CD14-positive monocyte (primary cell): ENCODE measurements at regions not wholly inside any gene's neighbourhood (a gene's known extent, or its start where the extent isn't known, plus 50 kb on each side); places are given as distances from the start of the nearest gene placed in this dataset.

Source experiments
- DNase-seq, 3 donors: peaks; one replicate each; pipeline ENCODE4 v3.0.0-alpha.2; 2011 to 2022
- H2AFZ ChIP-seq: 2 replicates; pipeline ENCODE4 v1.6.0; 2012; ENCODE audit warnings: mild to moderate bottlenecking, low read depth, low read length, inconsistent platforms; ENCODE audit not compliant: insufficient read depth, poor library complexity, severe bottlenecking
- H3K27ac ChIP-seq, 2 donors: 1 replicate in 1 of 2; 2 replicates in 1 of 2; pipeline ENCODE4 v1.5.1; 2012 to 2013; ENCODE audit warnings: low read length in 2 of 2, control low read depth in 1 of 2, inconsistent platforms in 1 of 2, low read depth in 1 of 2, mild to moderate bottlenecking in 1 of 2
- H3K27me3 ChIP-seq, 2 donors: one replicate each; pipeline versions ENCODE4 v1.6.0 to v1.6.1; 2011 to 2013; ENCODE audit warnings: low read length in 2 of 2; ENCODE audit not compliant: control insufficient read depth in 2 of 2, insufficient read depth in 2 of 2
- H3K36me3 ChIP-seq, 2 donors: replicated peaks in 1 of 2; 1 replicate in 1 of 2; 2 replicates in 1 of 2; pipeline versions ENCODE4 v1.5.1 to v1.6.1; 2012 to 2013; ENCODE audit warnings: low read length in 2 of 2, control low read depth in 1 of 2, inconsistent platforms in 1 of 2, mild to moderate bottlenecking in 1 of 2; ENCODE audit not compliant: insufficient read depth in 2 of 2, control insufficient read depth in 1 of 2
- H3K4me1 ChIP-seq, 2 donors: 1 replicate in 1 of 2; 2 replicates in 1 of 2; pipeline versions ENCODE4 v1.5.1 to v1.6.1; 2012 to 2013; ENCODE audit warnings: low read length in 2 of 2, control low read depth in 1 of 2, inconsistent platforms in 1 of 2, mild to moderate bottlenecking in 1 of 2, moderate library complexity in 1 of 2; ENCODE audit not compliant: insufficient read depth in 2 of 2, control insufficient read depth in 1 of 2
- H3K4me2 ChIP-seq: replicated peaks from 2 replicates; pipeline ENCODE3; 2012; ENCODE audit warnings: low read length, moderate library complexity, mild to moderate bottlenecking; ENCODE audit not compliant: poor library complexity, severe bottlenecking; ENCODE audit errors: extremely low read depth
- H3K4me3 ChIP-seq, 3 experiments: fragments of 200-600 bp in 1 of 3; sonication (generic) in 1 of 3; replicated peaks in 1 of 3; 1 replicate in 2 of 3; 2 replicates in 1 of 3; pipeline ENCODE4 v1.5.1; 2011 to 2013; ENCODE audit warnings: low read length in 3 of 3, mild to moderate bottlenecking in 3 of 3, control low read depth in 2 of 3, low read depth in 2 of 3, inconsistent platforms in 1 of 3, moderate library complexity in 1 of 3
- H3K79me2 ChIP-seq: 2 replicates; pipeline ENCODE4 v1.6.0; 2012; ENCODE audit warnings: mild to moderate bottlenecking, control low read depth, inconsistent platforms, low read length, moderate library complexity; ENCODE audit not compliant: insufficient read depth
- H3K9ac ChIP-seq: 2 replicates; pipeline ENCODE4 v1.6.0; 2017; ENCODE audit warnings: low read length, mild to moderate bottlenecking; ENCODE audit not compliant: insufficient read depth, poor library complexity, severe bottlenecking
- H3K9me3 ChIP-seq, 2 donors: replicated peaks in 1 of 2; 1 replicate in 1 of 2; 2 replicates in 1 of 2; pipeline versions ENCODE4 v1.5.1 to v1.6.1; 2012 to 2013; ENCODE audit warnings: low read length in 2 of 2, control low read depth in 1 of 2; ENCODE audit not compliant: control insufficient read depth in 1 of 2, insufficient read depth in 1 of 2
- H4K20me1 ChIP-seq: 2 replicates; pipeline ENCODE4 v1.6.0; 2012; ENCODE audit warnings: mild to moderate bottlenecking, low read length, control low read depth, moderate library complexity; ENCODE audit not compliant: insufficient read depth
- H3K27ac Mint-ChIP-seq, 7 donors: one replicate each; pipeline ENCODE4 v1.8.0; 2020; ENCODE audit warnings: mild to moderate bottlenecking in 7 of 7, mixed read lengths in 7 of 7, moderate library complexity in 6 of 7, inconsistent platforms in 2 of 7
- H3K27me3 Mint-ChIP-seq, 3 donors: one replicate each; pipeline ENCODE4 v1.8.0; 2021 to 2022; ENCODE audit warnings: low read depth in 3 of 3, mild to moderate bottlenecking in 3 of 3, mixed read lengths in 3 of 3, moderate library complexity in 3 of 3, inconsistent platforms in 1 of 3
- H3K36me3 Mint-ChIP-seq, 2 donors: one replicate each; pipeline ENCODE4 v1.8.0; 2020; ENCODE audit warnings: mixed read lengths in 2 of 2, inconsistent platforms in 1 of 2, mild to moderate bottlenecking in 1 of 2
- H3K4me1 Mint-ChIP-seq: one replicate; pipeline ENCODE4 v1.8.0; 2020; ENCODE audit warnings: mild to moderate bottlenecking, mixed read lengths
- H3K4me3 Mint-ChIP-seq, 2 donors: one replicate each; pipeline ENCODE4 v1.8.0; 2020; ENCODE audit warnings: mild to moderate bottlenecking in 2 of 2, mixed read lengths in 2 of 2, moderate library complexity in 1 of 2
- H3K9me3 Mint-ChIP-seq, 7 donors: one replicate each; pipeline ENCODE4 v1.8.0; 2020 to 2022; ENCODE audit warnings: mixed read lengths in 7 of 7, mild to moderate bottlenecking in 6 of 7, moderate library complexity in 6 of 7, inconsistent platforms in 2 of 7
- WGBS: methylation state at CpG from one replicate; pipeline ENCODE4 v1.1.5; 2013; ENCODE audit warnings: missing lambda C conversion rate; ENCODE audit not compliant: insufficient coverage; 5-methylcytosine and 5-hydroxymethylcytosine counted together
- intact Hi-C, 2 donors: fragments of 100-400 bp; cut with micrococcal nuclease; formaldehyde crosslinking; loops; one replicate each; pipeline versions ENCODE4 v1.15.0 to v1.15.1; 2023
- TF ChIP-seq, protein P1 (sequence below): fragments of 200-600 bp; IDR thresholded peaks from one replicate; pipeline ENCODE4 v1.8.0; 2022; ENCODE audit warnings: antibody characterized with exemption, mild to moderate bottlenecking

DNA sequence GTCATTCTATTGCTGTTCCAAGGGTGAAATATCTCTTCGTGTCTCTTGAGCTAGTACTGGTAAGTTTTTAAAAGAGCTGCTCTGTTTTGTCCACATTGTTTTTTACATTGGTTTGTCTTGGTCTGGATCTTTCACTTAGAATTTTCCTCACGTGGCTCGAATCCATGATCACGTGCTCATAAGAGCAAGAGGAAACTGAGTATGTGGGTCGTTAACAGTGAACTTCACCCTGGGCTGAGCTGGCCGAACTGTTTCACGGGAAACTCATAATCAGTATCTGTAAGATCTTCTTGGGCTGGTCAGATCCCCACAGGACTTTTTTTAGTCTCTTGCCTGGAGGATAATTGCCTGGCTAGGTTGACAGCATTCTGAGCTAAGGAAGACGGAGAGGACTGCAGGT lies 77.8 kb upstream of the HELT start:
- 98% methylated on average over 6 of the region's 8 CpGs for WGBS
- peaks cover 0 to 9% (median 0%) of the 10 kb centered on the region in 7 donors for H3K9me3 Mint-ChIP-seq
- TF ChIP-seq, protein P1, sequence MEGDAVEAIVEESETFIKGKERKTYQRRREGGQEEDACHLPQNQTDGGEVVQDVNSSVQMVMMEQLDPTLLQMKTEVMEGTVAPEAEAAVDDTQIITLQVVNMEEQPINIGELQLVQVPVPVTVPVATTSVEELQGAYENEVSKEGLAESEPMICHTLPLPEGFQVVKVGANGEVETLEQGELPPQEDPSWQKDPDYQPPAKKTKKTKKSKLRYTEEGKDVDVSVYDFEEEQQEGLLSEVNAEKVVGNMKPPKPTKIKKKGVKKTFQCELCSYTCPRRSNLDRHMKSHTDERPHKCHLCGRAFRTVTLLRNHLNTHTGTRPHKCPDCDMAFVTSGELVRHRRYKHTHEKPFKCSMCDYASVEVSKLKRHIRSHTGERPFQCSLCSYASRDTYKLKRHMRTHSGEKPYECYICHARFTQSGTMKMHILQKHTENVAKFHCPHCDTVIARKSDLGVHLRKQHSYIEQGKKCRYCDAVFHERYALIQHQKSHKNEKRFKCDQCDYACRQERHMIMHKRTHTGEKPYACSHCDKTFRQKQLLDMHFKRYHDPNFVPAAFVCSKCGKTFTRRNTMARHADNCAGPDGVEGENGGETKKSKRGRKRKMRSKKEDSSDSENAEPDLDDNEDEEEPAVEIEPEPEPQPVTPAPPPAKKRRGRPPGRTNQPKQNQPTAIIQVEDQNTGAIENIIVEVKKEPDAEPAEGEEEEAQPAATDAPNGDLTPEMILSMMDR, result no peak
- H3K27ac Mint-ChIP-seq, result no peak overlapping the region
- H3K4me2 ChIP-seq, result no peak overlapping the region
- no peaks in the 10 kb centered on the region for H3K36me3 Mint-ChIP-seq
- no peaks in the 10 kb centered on the region for H3K9me3 ChIP-seq
- no peaks in the 10 kb centered on the region for H3K4me1 Mint-ChIP-seq
- intact Hi-C loops, result no loop called here
- peaks cover 0 to 2% (median 0%) of the 10 kb centered on the region in 3 donors for H3K27me3 Mint-ChIP-seq
- no peaks in the 10 kb centered on the region for H3K79me2 ChIP-seq
- H3K4me1 ChIP-seq, result no peaks in the 10 kb centered on the region
- no peaks in the 10 kb centered on the region for H3K27me3 ChIP-seq
- H3K27ac ChIP-seq, result no peak overlapping the region
- H3K36me3 ChIP-seq, result no peaks in the 10 kb centered on the region
- no peak overlapping the region for H3K4me3 Mint-ChIP-seq
- no peak overlapping the region for H3K4me3 ChIP-seq
- DNase-seq, result no peak
- H4K20me1 ChIP-seq, result no peaks in the 10 kb centered on the region
- H2AFZ ChIP-seq, result no peak overlapping the region
- H3K9ac ChIP-seq, result no peak overlapping the region

DNA sequence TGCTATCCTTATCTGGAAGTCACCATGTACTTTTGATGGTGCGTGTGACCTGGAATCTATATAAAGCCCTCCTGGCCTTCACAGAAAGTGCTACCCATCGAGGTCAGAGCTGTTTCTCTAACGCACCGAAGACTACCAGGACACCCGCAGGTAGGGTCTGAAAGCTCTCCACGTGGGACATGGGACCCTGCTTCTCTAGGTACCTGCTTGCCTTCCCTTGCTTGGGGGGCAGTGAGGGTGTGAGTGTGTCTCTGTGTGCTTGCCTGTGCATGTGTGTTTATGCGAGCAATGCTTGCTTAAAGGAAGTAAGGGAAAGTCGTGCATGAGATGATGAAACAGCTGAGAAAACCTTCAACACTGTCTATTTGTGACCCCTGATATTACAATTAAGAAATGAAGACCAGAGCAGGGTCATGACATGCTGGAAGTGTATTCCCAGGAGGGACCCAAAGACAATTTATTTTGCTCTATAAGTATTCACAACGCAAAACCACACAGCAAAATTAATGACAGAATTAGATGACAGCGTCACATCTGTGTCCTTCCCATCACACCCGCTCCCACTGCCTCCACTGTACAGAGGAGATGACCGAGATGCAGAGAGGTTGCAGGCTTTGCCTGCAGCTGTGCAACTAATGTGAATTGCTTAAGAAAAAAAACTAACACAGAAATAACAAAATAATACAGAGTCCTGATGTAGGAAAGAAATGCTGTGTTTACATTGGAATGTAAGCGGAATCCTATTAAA lies 76.4 kb upstream of the HELT start:
- Histone ChIP-seq H3K4me1 (no peaks in the 10 kb centered on the region), H3K4me2 (no peak overlapping the region), H3K27ac (no peak overlapping the region), H3K36me3 (no peaks in the 10 kb centered on the region), H3K9me3 (no peaks in the 10 kb centered on the region), H2AFZ (no peak overlapping the region), H3K79me2 (no peaks in the 10 kb centered on the region), H3K4me3 (no peak overlapping the region), H3K9ac (no peak overlapping the region), H3K27me3 (no peaks in the 10 kb centered on the region), H4K20me1 (no peaks in the 10 kb centered on the region)
- WGBS, result 92% methylated on average over 8 of the region's 13 CpGs
- H3K4me3 Mint-ChIP-seq, result no peak overlapping the region
- no peaks in the 10 kb centered on the region for H3K36me3 Mint-ChIP-seq
- no peak overlapping the region for H3K27ac Mint-ChIP-seq
- intact Hi-C loops, result no loop called here
- no peak for DNase-seq
- H3K27me3 Mint-ChIP-seq, result peaks cover 0 to 2% (median 0%) of the 10 kb centered on the region in 3 donors
- TF ChIP-seq, protein P1, result no peak
- no peaks in the 10 kb centered on the region for H3K4me1 Mint-ChIP-seq
- H3K9me3 Mint-ChIP-seq, result peaks cover 0 to 7% (median 0%) of the 10 kb centered on the region in 7 donors
